ENCODE measurements at regions not wholly inside any gene's neighbourhood (a gene's known extent, or its start where the extent isn't known, plus 50 kb on each side); places are given as distances from the start of the nearest gene placed in this dataset. TPM values are rescaled to one million over a fixed set of nuclear protein-coding genes. Genes with fewer than 3 reads are reported as not detected.

- Histone ChIP-seq H3K27me3 (replicated peaks; ENCODE audit: insufficient read depth) (0 out of 2 replicates have a peak, but pooled peaks cover 4% of the 10 kb centered on the region), H3K9me3 (ENCODE audit: low read depth) (no peaks in the 10 kb centered on the region), H2AFZ (no peak overlapping the region), H3K27ac (no peak overlapping the region), H3K4me1 (ENCODE audit: insufficient read depth) (no peaks in the 10 kb centered on the region), H3K79me2 (ENCODE audit: insufficient read depth) (no peaks in the 10 kb centered on the region), H3K36me3 (ENCODE audit: low read depth) (no peaks in the 10 kb centered on the region), H3K9ac (no peak overlapping the region), H3F3A (ENCODE audit: insufficient read depth) (no peaks in the 10 kb centered on the region), H4K20me1 (ENCODE audit: insufficient read depth) (no peaks in the 10 kb centered on the region), H3K4me3 (no peak overlapping the region), H3K4me2 (ENCODE audit: unreplicated experiment) (no peak overlapping the region), H3K9me2 (ENCODE audit: insufficient read depth) (no peaks in the 10 kb centered on the region)
- TF ChIP-seq EZH2phosphoT487 (IDR thresholded peaks at IDR 0.05; ENCODE audit: insufficient read depth, low read depth): no peak
- no peak for TF ChIP-seq EZH2 (IDR thresholded peaks at IDR 0.05; ENCODE audit: insufficient read depth, poor library complexity, severe bottlenecking)
- WGBS, 2 experiments (ENCODE audit: low coverage in 1 of 2, low lambda C conversion rate in 2 of 2, missing lambda C conversion rate in 2 of 2): 80 to 83% methylated on average over 20 to 21 of the region's 21 CpGs
- in situ Hi-C loops (cut with MboI): loop anchor here (25.0 kb wide), 1 partner anchor 905 kb away; no protein-coding TSS in a partner anchor
- DNase-seq: no peak
Observed at GRCh38 chr2:111716905-111717775, 166.9 kb downstream of the ANAPC1 start.

Small RNAs in the stretch of these regions (microRNA-seq; reads per million reads assigned to microRNA genes)
- gene MIR4435-2 (ENCODE audit: borderline number of aligned reads): not detected

Small RNAs in the stretch of these regions (small RNA-seq; reads per million reads assigned to genes)
- not detected for gene MIR4435-2 (ENCODE audit: low read depth, low replicate concordance)

Data from GM23248 (cell line).